22Rv1 (cell line): ENCODE measurements at regions not wholly inside any gene's neighbourhood (a gene's known extent, or its start where the extent isn't known, plus 50 kb on each side); places are given as distances from the start of the nearest gene placed in this dataset.

Experiments
- ZFX ChIP-seq: fragments of 450-650 bp; IDR thresholded peaks from 2 replicates; pipeline ENCODE4 v1.6.1; 2017; ENCODE audit warnings: antibody characterized with exemption, borderline replicate concordance
- TF ChIP-seq, protein P1 (sequence below): fragments of 450-650 bp; IDR thresholded peaks from 2 replicates; pipeline ENCODE4 v1.5.1; 2017; ENCODE audit warnings: mild to moderate bottlenecking

DNA sequence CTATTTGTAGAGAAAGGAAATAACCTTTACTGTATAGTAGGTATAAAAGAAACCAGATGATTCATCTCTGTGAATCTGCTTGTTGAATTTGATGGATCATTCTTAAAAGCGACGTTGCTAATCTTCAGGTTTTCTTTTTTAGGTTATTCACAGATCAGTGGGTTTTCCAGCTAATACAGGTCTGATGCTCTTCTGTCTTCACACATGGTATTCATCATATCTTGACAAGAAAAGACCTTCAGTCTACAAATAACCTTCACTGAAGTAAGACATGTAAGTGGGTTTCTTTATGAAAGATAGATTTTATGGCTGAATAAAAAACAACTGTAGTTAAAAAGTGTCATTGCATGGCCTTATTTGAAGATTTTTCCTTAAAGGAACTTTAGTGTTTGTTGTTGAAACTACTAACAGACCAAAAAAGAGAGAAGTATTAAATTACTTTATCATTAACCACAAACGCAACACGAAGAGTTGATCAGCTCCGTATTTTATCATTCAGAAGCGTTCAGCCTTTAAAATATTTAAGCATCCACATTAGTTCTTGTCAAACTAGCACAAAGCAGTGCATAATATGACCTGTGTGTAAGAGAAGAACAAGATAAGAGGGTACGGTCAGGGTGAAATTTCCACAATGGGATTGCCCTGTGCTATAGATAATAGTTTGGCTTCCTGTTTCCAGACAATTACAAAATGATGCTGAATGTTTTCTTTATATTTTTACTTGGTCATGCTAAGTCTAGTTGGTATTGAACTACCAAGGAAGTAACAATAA is 299.5 kb downstream of the MZT1 start:
- TF ChIP-seq, protein P1, sequence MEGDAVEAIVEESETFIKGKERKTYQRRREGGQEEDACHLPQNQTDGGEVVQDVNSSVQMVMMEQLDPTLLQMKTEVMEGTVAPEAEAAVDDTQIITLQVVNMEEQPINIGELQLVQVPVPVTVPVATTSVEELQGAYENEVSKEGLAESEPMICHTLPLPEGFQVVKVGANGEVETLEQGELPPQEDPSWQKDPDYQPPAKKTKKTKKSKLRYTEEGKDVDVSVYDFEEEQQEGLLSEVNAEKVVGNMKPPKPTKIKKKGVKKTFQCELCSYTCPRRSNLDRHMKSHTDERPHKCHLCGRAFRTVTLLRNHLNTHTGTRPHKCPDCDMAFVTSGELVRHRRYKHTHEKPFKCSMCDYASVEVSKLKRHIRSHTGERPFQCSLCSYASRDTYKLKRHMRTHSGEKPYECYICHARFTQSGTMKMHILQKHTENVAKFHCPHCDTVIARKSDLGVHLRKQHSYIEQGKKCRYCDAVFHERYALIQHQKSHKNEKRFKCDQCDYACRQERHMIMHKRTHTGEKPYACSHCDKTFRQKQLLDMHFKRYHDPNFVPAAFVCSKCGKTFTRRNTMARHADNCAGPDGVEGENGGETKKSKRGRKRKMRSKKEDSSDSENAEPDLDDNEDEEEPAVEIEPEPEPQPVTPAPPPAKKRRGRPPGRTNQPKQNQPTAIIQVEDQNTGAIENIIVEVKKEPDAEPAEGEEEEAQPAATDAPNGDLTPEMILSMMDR: no peak
- no peak for TF ChIP-seq ZFX
